PC-3 (cell line): ENCODE measurements at regions not wholly inside any gene's neighbourhood (a gene's known extent, or its start where the extent isn't known, plus 50 kb on each side); places are given as distances from the start of the nearest gene placed in this dataset.

Experiments
- EZH2 ChIP-seq: fragments of 300-600 bp; sonication (generic); IDR thresholded peaks from one replicate; pipeline ENCODE4 v1.6.1; 2017; ENCODE audit warnings: antibody characterized with exemption, mild to moderate bottlenecking, low read length; ENCODE audit not compliant: unreplicated experiment
- EZH2phosphoT487 ChIP-seq: fragments of 300-600 bp; sonication (generic); IDR thresholded peaks from 2 replicates; pipeline ENCODE4 v1.6.1; 2018; ENCODE audit warnings: mild to moderate bottlenecking, antibody characterized with exemption, low read length, borderline replicate concordance
- TF ChIP-seq, protein P1 (sequence below): fragments of 300-600 bp; sonication (generic); conservative IDR thresholded peaks from 2 replicates; pipeline ENCODE4 v1.5.1; 2017; ENCODE audit warnings: antibody characterized with exemption, low read depth, mild to moderate bottlenecking, low read length

DNA sequence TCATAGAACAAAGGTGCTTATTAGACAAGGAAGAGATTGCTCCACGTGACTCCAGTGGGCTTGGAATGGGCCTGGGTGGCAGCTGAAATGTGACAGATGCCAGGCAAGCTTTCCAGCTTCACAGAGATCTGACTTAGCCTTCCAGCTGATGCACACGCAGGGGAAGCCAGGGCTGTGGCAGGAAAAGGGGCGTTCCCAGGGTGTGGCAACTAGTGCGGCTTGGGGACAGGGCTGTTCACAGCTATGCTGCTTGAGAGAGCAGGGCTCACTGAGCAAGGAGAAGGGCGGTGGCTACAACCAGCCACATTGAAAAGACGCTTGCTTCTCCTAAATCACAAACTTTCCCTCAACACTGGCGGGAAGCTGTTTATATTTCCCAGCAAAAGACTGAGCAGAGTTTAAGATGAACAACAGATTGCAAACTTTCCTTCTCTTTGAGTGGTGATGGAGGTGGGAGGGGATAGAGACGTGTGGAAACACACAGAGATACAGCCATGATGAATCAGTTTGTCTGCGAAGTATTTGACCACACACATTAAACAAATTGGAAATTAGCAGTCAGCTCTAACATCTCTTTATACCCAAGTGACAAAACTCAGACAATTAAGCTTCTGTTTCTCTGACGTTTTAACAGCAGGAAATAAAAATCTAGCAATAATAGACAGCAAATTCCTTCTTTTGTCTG lies 127.5 kb downstream of the BDH1 start:
- TF ChIP-seq EZH2, result no peak
- TF ChIP-seq, protein P1, sequence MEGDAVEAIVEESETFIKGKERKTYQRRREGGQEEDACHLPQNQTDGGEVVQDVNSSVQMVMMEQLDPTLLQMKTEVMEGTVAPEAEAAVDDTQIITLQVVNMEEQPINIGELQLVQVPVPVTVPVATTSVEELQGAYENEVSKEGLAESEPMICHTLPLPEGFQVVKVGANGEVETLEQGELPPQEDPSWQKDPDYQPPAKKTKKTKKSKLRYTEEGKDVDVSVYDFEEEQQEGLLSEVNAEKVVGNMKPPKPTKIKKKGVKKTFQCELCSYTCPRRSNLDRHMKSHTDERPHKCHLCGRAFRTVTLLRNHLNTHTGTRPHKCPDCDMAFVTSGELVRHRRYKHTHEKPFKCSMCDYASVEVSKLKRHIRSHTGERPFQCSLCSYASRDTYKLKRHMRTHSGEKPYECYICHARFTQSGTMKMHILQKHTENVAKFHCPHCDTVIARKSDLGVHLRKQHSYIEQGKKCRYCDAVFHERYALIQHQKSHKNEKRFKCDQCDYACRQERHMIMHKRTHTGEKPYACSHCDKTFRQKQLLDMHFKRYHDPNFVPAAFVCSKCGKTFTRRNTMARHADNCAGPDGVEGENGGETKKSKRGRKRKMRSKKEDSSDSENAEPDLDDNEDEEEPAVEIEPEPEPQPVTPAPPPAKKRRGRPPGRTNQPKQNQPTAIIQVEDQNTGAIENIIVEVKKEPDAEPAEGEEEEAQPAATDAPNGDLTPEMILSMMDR, result no peak
- no peak for TF ChIP-seq EZH2phosphoT487
